ENCODE measurements at regions not wholly inside any gene's neighbourhood (a gene's known extent, or its start where the extent isn't known, plus 50 kb on each side); places are given as distances from the start of the nearest gene placed in this dataset.

DNA sequence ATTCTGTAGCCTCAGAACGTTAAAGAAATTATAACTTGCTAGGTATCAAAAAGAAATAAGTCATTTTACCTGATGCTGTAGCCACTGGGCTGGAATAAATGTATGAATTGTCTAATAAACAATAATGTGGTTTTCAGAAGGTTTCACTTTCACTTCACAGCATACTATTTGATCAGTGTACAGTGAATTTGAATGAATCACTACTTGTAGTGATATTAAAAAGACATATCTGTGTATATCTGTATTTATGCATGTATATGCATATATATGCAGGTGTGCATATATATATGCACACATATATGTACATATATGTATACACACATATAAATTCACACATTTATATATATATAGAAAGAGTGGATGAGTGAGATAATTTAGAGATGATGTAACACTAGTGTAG, 440.0 kb upstream of the PCDH10 start:
- POLR2A ChIA-PET = no interaction called here
- no peak for DNase-seq (ENCODE audit: low read depth)

GRCh38 chr4:132710971-132711370, 438.1 kb upstream of the PCDH10 start:
- ChIA-PET CTCF (no interaction called here), POLR2A (no interaction called here)
- no peak overlapping the region for H3K4me3 ChIP-seq (ENCODE audit: low read depth, low read length)
- no peak for TF ChIP-seq CTCF (IDR thresholded peaks at IDR 0.05; ENCODE audit: insufficient read depth, low read depth, low read length)
- no peak for DNase-seq (ENCODE audit: low read depth)
- no peaks in the 10 kb centered on the region for H3K27me3 ChIP-seq (ENCODE audit: control insufficient read depth, insufficient read depth, low read length)
- no peaks in the 10 kb centered on the region for H3K36me3 ChIP-seq (ENCODE audit: control insufficient read depth, insufficient read depth, low read length)

More for the DNA sequence above, 440.0 kb upstream of the PCDH10 start:
- no peak for TF ChIP-seq CTCF (IDR thresholded peaks at IDR 0.05; ENCODE audit: insufficient read depth, low read depth, low read length)
- Histone ChIP-seq H3K4me3 (ENCODE audit: low read depth, low read length) (no peak overlapping the region), H3K36me3 (ENCODE audit: control insufficient read depth, insufficient read depth, low read length) (no peaks in the 10 kb centered on the region), H3K27me3 (ENCODE audit: control insufficient read depth, insufficient read depth, low read length) (no peaks in the 10 kb centered on the region)
- CTCF ChIA-PET = no interaction called here

- no peak overlapping the region for H3K4me3 ChIP-seq (ENCODE audit: low read depth, low read length)
- DNase-seq (ENCODE audit: low read depth) = no peak
- H3K36me3 ChIP-seq (ENCODE audit: control insufficient read depth, insufficient read depth, low read length) = no peaks in the 10 kb centered on the region
- ChIA-PET POLR2A (no interaction called here), CTCF (no interaction called here)
- H3K27me3 ChIP-seq (ENCODE audit: control insufficient read depth, insufficient read depth, low read length) = no peaks in the 10 kb centered on the region
- no peak for TF ChIP-seq CTCF (IDR thresholded peaks at IDR 0.05; ENCODE audit: insufficient read depth, low read depth, low read length)
These were observed 411.8 kb upstream of the PCDH10 start for GRCh38 chr4:132737344-132737743.

GRCh38 chr4:132759199-132759780, 389.8 kb upstream of the PCDH10 start:
- H3K36me3 ChIP-seq (ENCODE audit: control insufficient read depth, insufficient read depth, low read length) = no peaks in the 10 kb centered on the region
- TF ChIP-seq CTCF (IDR thresholded peaks at IDR 0.05; ENCODE audit: insufficient read depth, low read depth, low read length) = no peak
- CTCF ChIA-PET = no interaction called here
- no peak overlapping the region for H3K4me3 ChIP-seq (ENCODE audit: low read depth, low read length)
- H3K27me3 ChIP-seq (ENCODE audit: control insufficient read depth, insufficient read depth, low read length) = no peaks in the 10 kb centered on the region
- no peak for DNase-seq (ENCODE audit: low read depth)
- POLR2A ChIA-PET = no interaction called here

DNA sequence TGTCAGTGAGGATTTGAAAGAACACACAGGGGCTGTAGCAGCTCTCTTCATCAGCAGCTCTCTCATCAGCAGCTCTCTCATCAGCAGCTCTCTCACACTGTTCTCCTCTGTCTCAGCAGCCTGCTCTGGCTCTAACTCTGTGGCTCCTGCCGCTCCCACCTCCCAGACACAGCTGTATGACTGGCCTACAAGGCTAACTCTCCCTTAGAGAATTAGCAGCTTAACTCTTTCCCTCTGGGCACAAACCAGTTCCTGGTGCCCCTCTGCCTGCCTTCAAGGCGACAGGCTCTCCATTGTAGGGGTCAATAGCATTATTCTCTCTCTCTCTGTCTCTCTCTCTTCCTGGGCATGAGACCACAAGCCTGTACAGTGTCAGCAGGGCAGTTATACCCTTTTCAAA, 385.6 kb upstream of the PCDH10 start:
- CTCF ChIA-PET = interaction anchor here (0.6 kb wide), 1 partner anchor 10 kb away, joined by 3 read pairs; no protein-coding TSS in a partner anchor
- H3K27me3 ChIP-seq (ENCODE audit: control insufficient read depth, insufficient read depth, low read length) = no peaks in the 10 kb centered on the region
- DNase-seq (ENCODE audit: low read depth) = no peak
- TF ChIP-seq CTCF (IDR thresholded peaks at IDR 0.05; ENCODE audit: insufficient read depth, low read depth, low read length) = no peak
- H3K36me3 ChIP-seq (ENCODE audit: control insufficient read depth, insufficient read depth, low read length) = no peaks in the 10 kb centered on the region
- POLR2A ChIA-PET = no interaction called here
- no peak overlapping the region for H3K4me3 ChIP-seq (ENCODE audit: low read depth, low read length)
